ENCODE measurements at regions not wholly inside any gene's neighbourhood (a gene's known extent, or its start where the extent isn't known, plus 50 kb on each side); places are given as distances from the start of the nearest gene placed in this dataset.

DNA sequence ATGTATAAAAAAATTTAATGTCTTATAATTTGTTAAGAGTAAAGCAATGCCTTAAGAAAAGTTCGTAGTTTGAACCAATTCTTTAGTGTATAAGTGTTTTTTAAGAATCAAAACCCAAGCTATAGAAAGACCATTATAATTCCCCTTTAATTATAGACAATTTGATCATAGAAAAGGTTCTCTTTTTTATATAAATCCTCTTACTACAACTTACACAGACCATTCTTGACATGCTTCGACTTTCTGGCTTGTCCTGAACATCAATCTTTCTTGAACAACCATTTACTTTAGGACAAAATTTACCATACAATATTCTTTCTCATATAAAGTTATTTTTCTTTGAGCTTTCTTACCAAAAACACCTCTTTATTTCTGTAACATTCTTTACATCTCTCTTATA lies 330.5 kb upstream of the SPANXN1 start:
- no peak overlapping the region for H3K27ac ChIP-seq
- no peaks in the 10 kb centered on the region for H3K79me2 ChIP-seq (ENCODE audit: insufficient read depth, low read depth)
- no peak overlapping the region for H3K4me2 ChIP-seq
- H2AFZ ChIP-seq (ENCODE audit: low read depth), result no peak overlapping the region
- H4K20me1 ChIP-seq (ENCODE audit: insufficient read depth), result no peaks in the 10 kb centered on the region
- TF ChIP-seq, protein P1, sequence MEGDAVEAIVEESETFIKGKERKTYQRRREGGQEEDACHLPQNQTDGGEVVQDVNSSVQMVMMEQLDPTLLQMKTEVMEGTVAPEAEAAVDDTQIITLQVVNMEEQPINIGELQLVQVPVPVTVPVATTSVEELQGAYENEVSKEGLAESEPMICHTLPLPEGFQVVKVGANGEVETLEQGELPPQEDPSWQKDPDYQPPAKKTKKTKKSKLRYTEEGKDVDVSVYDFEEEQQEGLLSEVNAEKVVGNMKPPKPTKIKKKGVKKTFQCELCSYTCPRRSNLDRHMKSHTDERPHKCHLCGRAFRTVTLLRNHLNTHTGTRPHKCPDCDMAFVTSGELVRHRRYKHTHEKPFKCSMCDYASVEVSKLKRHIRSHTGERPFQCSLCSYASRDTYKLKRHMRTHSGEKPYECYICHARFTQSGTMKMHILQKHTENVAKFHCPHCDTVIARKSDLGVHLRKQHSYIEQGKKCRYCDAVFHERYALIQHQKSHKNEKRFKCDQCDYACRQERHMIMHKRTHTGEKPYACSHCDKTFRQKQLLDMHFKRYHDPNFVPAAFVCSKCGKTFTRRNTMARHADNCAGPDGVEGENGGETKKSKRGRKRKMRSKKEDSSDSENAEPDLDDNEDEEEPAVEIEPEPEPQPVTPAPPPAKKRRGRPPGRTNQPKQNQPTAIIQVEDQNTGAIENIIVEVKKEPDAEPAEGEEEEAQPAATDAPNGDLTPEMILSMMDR (conservative IDR thresholded peaks at IDR 0.05; ENCODE audit: low read depth, low read length), result no peak
- no peak overlapping the region for H3K9ac ChIP-seq
- no peak overlapping the region for H3K4me3 ChIP-seq (IDR thresholded peaks at IDR 0.05; ENCODE audit: insufficient read depth, low read depth, low read length)
- no peaks in the 10 kb centered on the region for H3K36me3 ChIP-seq (ENCODE audit: insufficient read depth)
- no peaks in the 10 kb centered on the region for H3K27me3 ChIP-seq (ENCODE audit: insufficient read depth, low read depth)
- H3K4me1 ChIP-seq (ENCODE audit: low read depth, poor library complexity, severe bottlenecking), result no peaks in the 10 kb centered on the region

DNA sequence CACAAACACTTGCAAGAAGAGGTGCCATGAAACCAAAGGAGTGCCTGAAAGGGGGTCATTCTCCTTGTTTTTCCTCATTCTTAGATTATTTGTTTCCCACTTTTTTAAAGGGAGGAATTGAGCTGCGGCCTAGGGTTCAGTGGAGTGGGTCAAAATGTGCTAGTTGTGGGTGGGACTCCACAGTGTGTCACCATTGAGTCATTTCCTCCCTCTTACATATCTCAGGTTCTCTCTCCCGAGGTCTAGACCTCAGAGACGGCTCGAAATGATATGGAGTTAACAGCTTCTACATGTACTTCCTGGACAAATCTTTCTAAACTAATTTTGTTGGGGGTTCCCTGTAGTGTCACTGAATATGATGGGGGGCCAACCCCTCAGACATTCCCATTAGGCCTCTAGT lies 328.4 kb upstream of the SPANXN1 start:
- Histone ChIP-seq H2AFZ (ENCODE audit: low read depth) (no peak overlapping the region), H3K4me2 (no peak overlapping the region), H3K79me2 (ENCODE audit: insufficient read depth, low read depth) (no peaks in the 10 kb centered on the region), H4K20me1 (ENCODE audit: insufficient read depth) (no peaks in the 10 kb centered on the region), H3K36me3 (ENCODE audit: insufficient read depth) (no peaks in the 10 kb centered on the region), H3K4me3 (IDR thresholded peaks at IDR 0.05; ENCODE audit: insufficient read depth, low read depth, low read length) (no peak overlapping the region), H3K27me3 (ENCODE audit: insufficient read depth, low read depth) (no peaks in the 10 kb centered on the region), H3K4me1 (ENCODE audit: low read depth, poor library complexity, severe bottlenecking) (no peaks in the 10 kb centered on the region), H3K27ac (no peak overlapping the region), H3K9ac (no peak overlapping the region)
- TF ChIP-seq, protein P1 (conservative IDR thresholded peaks at IDR 0.05; ENCODE audit: low read depth, low read length), result no peak

- Histone ChIP-seq H2AFZ (ENCODE audit: low read depth) (no peak overlapping the region), H4K20me1 (ENCODE audit: insufficient read depth) (no peaks in the 10 kb centered on the region), H3K4me3 (IDR thresholded peaks at IDR 0.05; ENCODE audit: insufficient read depth, low read depth, low read length) (no peak overlapping the region), H3K27me3 (ENCODE audit: insufficient read depth, low read depth) (no peaks in the 10 kb centered on the region), H3K4me2 (no peak overlapping the region), H3K36me3 (ENCODE audit: insufficient read depth) (no peaks in the 10 kb centered on the region), H3K9ac (no peak overlapping the region), H3K79me2 (ENCODE audit: insufficient read depth, low read depth) (no peaks in the 10 kb centered on the region), H3K27ac (no peak overlapping the region), H3K4me1 (ENCODE audit: low read depth, poor library complexity, severe bottlenecking) (no peaks in the 10 kb centered on the region)
- TF ChIP-seq, protein P1 (conservative IDR thresholded peaks at IDR 0.05; ENCODE audit: low read depth, low read length), result no peak
Observed at GRCh38 chrX:144946666-144947065, 300.6 kb upstream of the SPANXN1 start.
